Osteocyte (in vitro differentiated cells): ENCODE measurements at regions not wholly inside any gene's neighbourhood (a gene's known extent, or its start where the extent isn't known, plus 50 kb on each side); places are given as distances from the start of the nearest gene placed in this dataset.

Experiments
- DNase-seq: peaks from one replicate; pipeline ENCODE4 v3.0.0; 2021; ENCODE audit warnings: mixed read lengths; ENCODE audit not compliant: unreplicated experiment; ENCODE audit errors: extremely low spot score
- H3K27ac Mint-ChIP-seq: one replicate; pipeline ENCODE4 v1.8.0; 2021; ENCODE audit warnings: mild to moderate bottlenecking, mixed read lengths; ENCODE audit not compliant: unreplicated experiment
- H3K27me3 Mint-ChIP-seq: one replicate; pipeline ENCODE4 v1.8.0; 2021; ENCODE audit warnings: mixed read lengths; ENCODE audit not compliant: unreplicated experiment
- H3K36me3 Mint-ChIP-seq: one replicate; pipeline ENCODE4 v1.8.0; 2021; ENCODE audit warnings: mixed read lengths; ENCODE audit not compliant: unreplicated experiment
- H3K4me1 Mint-ChIP-seq: one replicate; pipeline ENCODE4 v1.8.0; 2021; ENCODE audit warnings: mixed read lengths; ENCODE audit not compliant: unreplicated experiment
- H3K4me3 Mint-ChIP-seq: one replicate; pipeline ENCODE4 v1.8.0; 2021; ENCODE audit warnings: mild to moderate bottlenecking, moderate library complexity, mixed read lengths; ENCODE audit not compliant: unreplicated experiment
- H3K9me3 Mint-ChIP-seq: one replicate; pipeline ENCODE4 v1.8.0; 2021; ENCODE audit warnings: mixed read lengths; ENCODE audit not compliant: unreplicated experiment
- TF ChIP-seq, protein P1 (sequence below): fragments of 200-600 bp; sonication (generic); IDR thresholded peaks from 2 replicates; pipeline ENCODE4 v1.5.0; 2021; ENCODE audit warnings: antibody characterized with exemption, mild to moderate bottlenecking, moderate library complexity

DNA sequence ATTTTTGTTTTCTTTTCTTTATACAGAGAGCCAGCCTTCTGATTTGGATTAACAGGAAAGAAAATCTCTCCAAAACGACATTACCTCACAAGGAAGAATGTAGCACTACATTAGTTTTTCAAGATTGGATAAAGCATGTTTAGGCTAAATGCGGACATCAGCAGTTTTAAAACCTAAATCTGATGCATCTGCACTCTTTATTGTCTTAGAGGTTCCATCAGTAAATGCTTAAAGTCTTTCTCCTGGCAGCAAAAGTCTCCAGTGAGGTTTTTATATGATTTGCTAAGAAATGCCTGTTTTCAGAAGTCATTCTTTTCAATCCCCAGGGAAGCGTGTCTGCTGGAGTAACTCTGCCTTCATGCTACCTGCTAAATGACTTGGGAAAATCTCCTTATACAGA is 912.9 kb upstream of the INTU start:
- Mint-ChIP-seq H3K27me3 (no peaks in the 10 kb centered on the region), H3K4me1 (peaks cover 9% of the 10 kb centered on the region), H3K9me3 (no peaks in the 10 kb centered on the region), H3K36me3 (no peaks in the 10 kb centered on the region), H3K4me3 (no peak overlapping the region), H3K27ac (no peak overlapping the region)
- TF ChIP-seq, protein P1, sequence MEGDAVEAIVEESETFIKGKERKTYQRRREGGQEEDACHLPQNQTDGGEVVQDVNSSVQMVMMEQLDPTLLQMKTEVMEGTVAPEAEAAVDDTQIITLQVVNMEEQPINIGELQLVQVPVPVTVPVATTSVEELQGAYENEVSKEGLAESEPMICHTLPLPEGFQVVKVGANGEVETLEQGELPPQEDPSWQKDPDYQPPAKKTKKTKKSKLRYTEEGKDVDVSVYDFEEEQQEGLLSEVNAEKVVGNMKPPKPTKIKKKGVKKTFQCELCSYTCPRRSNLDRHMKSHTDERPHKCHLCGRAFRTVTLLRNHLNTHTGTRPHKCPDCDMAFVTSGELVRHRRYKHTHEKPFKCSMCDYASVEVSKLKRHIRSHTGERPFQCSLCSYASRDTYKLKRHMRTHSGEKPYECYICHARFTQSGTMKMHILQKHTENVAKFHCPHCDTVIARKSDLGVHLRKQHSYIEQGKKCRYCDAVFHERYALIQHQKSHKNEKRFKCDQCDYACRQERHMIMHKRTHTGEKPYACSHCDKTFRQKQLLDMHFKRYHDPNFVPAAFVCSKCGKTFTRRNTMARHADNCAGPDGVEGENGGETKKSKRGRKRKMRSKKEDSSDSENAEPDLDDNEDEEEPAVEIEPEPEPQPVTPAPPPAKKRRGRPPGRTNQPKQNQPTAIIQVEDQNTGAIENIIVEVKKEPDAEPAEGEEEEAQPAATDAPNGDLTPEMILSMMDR: no peak
- DNase-seq: no peak

DNA sequence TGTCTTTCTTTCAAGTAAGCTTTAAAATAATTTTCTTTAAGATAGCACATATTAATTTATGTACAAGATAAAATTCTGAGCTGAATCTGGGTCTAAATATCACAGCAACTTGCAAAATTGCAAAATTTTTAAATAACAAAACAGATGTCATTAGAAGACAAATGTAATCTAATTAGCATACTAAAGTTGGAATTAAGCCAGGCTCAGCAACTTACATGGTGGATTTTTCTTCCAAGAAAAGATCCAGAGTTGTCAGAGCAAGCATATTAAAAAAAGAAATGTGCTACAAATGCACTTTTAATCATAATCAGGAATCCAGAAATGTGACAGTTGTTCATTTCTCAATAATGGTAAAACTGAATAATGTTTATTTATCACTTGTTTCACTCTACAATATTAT is 906.9 kb upstream of the INTU start:
- DNase-seq: no peak
- H3K27ac Mint-ChIP-seq: no peak overlapping the region
- TF ChIP-seq, protein P1: no peak
- H3K36me3 Mint-ChIP-seq: no peaks in the 10 kb centered on the region
- no peaks in the 10 kb centered on the region for H3K9me3 Mint-ChIP-seq
- peaks cover 11% of the 10 kb centered on the region for H3K4me1 Mint-ChIP-seq
- H3K4me3 Mint-ChIP-seq: no peak overlapping the region
- no peaks in the 10 kb centered on the region for H3K27me3 Mint-ChIP-seq

DNA sequence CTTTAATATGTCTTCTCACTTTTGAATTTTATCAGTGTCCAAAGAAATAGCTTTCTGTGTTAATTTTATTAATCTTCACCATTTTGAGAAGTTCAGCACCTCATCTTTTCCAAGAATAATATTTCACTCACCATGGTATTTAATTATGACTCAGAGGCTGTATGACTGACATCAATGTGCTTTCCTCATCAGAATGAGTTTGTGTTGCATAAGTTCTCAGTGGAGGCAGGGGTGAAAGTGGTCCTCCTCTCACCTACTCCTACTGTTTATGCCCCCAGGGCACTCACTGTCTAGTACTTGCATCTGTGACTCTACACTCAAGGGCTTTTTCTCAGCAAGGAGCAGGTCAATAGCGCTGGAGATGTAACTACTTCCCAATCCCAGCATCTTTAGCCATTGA is 905.3 kb upstream of the INTU start:
- no peak for DNase-seq
- no peaks in the 10 kb centered on the region for H3K36me3 Mint-ChIP-seq
- H3K4me3 Mint-ChIP-seq: no peak overlapping the region

DNA sequence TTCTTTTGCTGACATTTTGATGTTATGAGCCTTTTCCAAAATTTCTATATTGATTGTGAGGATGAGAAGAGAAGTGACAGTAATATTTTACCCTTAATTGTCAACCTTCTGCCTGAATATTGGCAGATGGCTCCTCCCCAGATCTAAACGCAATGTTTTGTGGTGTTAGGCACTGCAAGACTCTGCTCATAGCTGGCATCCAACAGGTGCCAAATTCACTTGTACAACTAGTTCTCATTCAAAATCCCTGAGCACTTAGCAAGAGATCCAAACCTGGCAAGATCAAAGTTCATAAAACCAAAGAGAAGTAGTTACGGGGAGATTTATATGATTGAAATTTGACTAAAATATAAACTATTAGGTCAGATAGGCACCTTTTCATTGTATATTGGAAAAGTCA is 901.7 kb upstream of the INTU start:
- Mint-ChIP-seq H3K27ac (no peak overlapping the region), H3K36me3 (no peaks in the 10 kb centered on the region), H3K9me3 (peaks cover 3% of the 10 kb centered on the region), H3K4me1 (peaks cover 17% of the 10 kb centered on the region), H3K4me3 (no peak overlapping the region), H3K27me3 (no peaks in the 10 kb centered on the region)
- DNase-seq: no peak
- TF ChIP-seq, protein P1: no peak

More for the DNA sequence above, 905.3 kb upstream of the INTU start:
- peak overlapping the region; percentile 69 for H3K27ac Mint-ChIP-seq
- TF ChIP-seq, protein P1: no peak
- peaks cover 11% of the 10 kb centered on the region for H3K4me1 Mint-ChIP-seq
- peaks cover 3% of the 10 kb centered on the region for H3K9me3 Mint-ChIP-seq
- H3K27me3 Mint-ChIP-seq: no peaks in the 10 kb centered on the region

DNA sequence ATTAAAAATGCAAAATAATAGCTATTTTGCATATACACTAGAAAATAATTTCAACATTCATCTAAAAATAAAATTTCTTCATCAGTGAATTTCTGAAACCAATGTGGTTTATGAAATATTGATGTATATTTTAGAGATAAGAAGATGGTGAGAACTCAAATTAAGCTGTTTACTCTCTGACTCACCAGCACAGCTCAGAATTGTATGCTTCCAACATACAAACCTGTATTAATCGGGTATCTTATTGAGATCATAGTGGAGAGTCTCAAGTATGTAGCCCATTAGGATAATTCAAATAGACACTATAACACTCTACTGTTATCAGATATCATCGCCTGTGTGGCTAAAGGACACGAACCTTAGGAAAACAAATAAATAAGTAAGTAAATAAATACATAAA is 899.5 kb upstream of the INTU start:
- no peaks in the 10 kb centered on the region for H3K27me3 Mint-ChIP-seq

More for the DNA sequence above, 899.5 kb upstream of the INTU start:
- TF ChIP-seq, protein P1: no peak
- H3K4me3 Mint-ChIP-seq: no peak overlapping the region
- DNase-seq: no peak
- H3K36me3 Mint-ChIP-seq: no peaks in the 10 kb centered on the region
- H3K27ac Mint-ChIP-seq: no peak overlapping the region
- H3K4me1 Mint-ChIP-seq: peaks cover 21% of the 10 kb centered on the region
- H3K9me3 Mint-ChIP-seq: peaks cover 3% of the 10 kb centered on the region
